ENCODE measurements at regions not wholly inside any gene's neighbourhood (a gene's known extent, or its start where the extent isn't known, plus 50 kb on each side); places are given as distances from the start of the nearest gene placed in this dataset.

GRCh38 chr7:145212050-145212449 is 376.2 kb upstream of the TPK1 start:
- Histone ChIP-seq H3K4me3 (no peak overlapping the region), H3K9me3 (ENCODE audit: control insufficient read depth in 4 of 4, insufficient read depth in 3 of 4, low read length in 3 of 4) (peaks cover 0 to 6% (median under 1%) of the 10 kb centered on the region in 4 donors), H3K27me3 (ENCODE audit: control insufficient read depth in 3 of 3, insufficient read depth in 3 of 3, low read length in 2 of 3) (no peaks in the 10 kb centered on the region), H3K27ac (ENCODE audit: low read depth in 1 of 2, low read length in 1 of 2) (no peak overlapping the region), H3K9ac (ENCODE audit: insufficient read depth in 1 of 2, low read length in 2 of 2) (no peak overlapping the region), H3K36me3 (ENCODE audit: control insufficient read depth in 4 of 4, insufficient read depth in 4 of 4, low read length in 4 of 4) (no peaks in the 10 kb centered on the region), H3K4me1 (ENCODE audit: control insufficient read depth in 5 of 5, insufficient read depth in 5 of 5, low read length in 5 of 5) (peaks cover 0 to 5% (median 0%) of the 10 kb centered on the region in 5 donors)
- 64 to 84% methylated on average over 6 of the region's 6 CpGs for WGBS, 2 donors
- DNase-seq = peak in 2 of 3 donors; percentile 1 to 15
- no peak for TF ChIP-seq CTCF (IDR thresholded peaks at IDR 0.05; ENCODE audit: control extremely low read depth, extremely low read depth)
- no peak for ATAC-seq (ENCODE audit: insufficient read depth, low FRiP score)

GRCh38 chr7:145211211-145211610 is 375.4 kb upstream of the TPK1 start:
- 61 to 77% methylated on average over 2 of the region's 2 CpGs for WGBS, 2 donors
- ATAC-seq (ENCODE audit: insufficient read depth, low FRiP score) (no peak), DNase-seq (no peak)
- Histone ChIP-seq H3K4me1 (ENCODE audit: control insufficient read depth in 5 of 5, insufficient read depth in 5 of 5, low read length in 5 of 5) (peaks cover 0 to 5% (median 0%) of the 10 kb centered on the region in 5 donors), H3K9me3 (ENCODE audit: control insufficient read depth in 4 of 4, insufficient read depth in 3 of 4, low read length in 3 of 4) (peaks cover 0 to 3% (median under 1%) of the 10 kb centered on the region in 4 donors), H3K27ac (ENCODE audit: low read depth in 1 of 2, low read length in 1 of 2) (no peak overlapping the region), H3K36me3 (ENCODE audit: control insufficient read depth in 4 of 4, insufficient read depth in 4 of 4, low read length in 4 of 4) (no peaks in the 10 kb centered on the region), H3K9ac (ENCODE audit: insufficient read depth in 1 of 2, low read length in 2 of 2) (no peak overlapping the region), H3K4me3 (no peak overlapping the region), H3K27me3 (ENCODE audit: control insufficient read depth in 3 of 3, insufficient read depth in 3 of 3, low read length in 2 of 3) (no peaks in the 10 kb centered on the region)
- TF ChIP-seq CTCF (IDR thresholded peaks at IDR 0.05; ENCODE audit: control extremely low read depth, extremely low read depth) = no peak

GRCh38 chr7:145193951-145194350 is 358.1 kb upstream of the TPK1 start:
- Histone ChIP-seq H3K27ac (ENCODE audit: low read depth in 1 of 2, low read length in 1 of 2) (no peak overlapping the region), H3K9me3 (ENCODE audit: control insufficient read depth in 4 of 4, insufficient read depth in 3 of 4, low read length in 3 of 4) (no peaks in the 10 kb centered on the region), H3K4me3 (no peak overlapping the region), H3K27me3 (ENCODE audit: control insufficient read depth in 3 of 3, insufficient read depth in 3 of 3, low read length in 2 of 3) (no peaks in the 10 kb centered on the region), H3K9ac (ENCODE audit: insufficient read depth in 1 of 2, low read length in 2 of 2) (no peak overlapping the region), H3K36me3 (ENCODE audit: control insufficient read depth in 4 of 4, insufficient read depth in 4 of 4, low read length in 4 of 4) (no peaks in the 10 kb centered on the region), H3K4me1 (ENCODE audit: control insufficient read depth in 5 of 5, insufficient read depth in 5 of 5, low read length in 5 of 5) (no peaks in the 10 kb centered on the region)
- TF ChIP-seq CTCF (IDR thresholded peaks at IDR 0.05; ENCODE audit: control extremely low read depth, extremely low read depth) = no peak
- 78 to 91% methylated on average over 4 of the region's 4 CpGs for WGBS, 2 donors
- no peak for DNase-seq
- ATAC-seq (ENCODE audit: insufficient read depth, low FRiP score) = no peak

- H3K27me3 ChIP-seq (ENCODE audit: control insufficient read depth in 3 of 3, insufficient read depth in 3 of 3, low read length in 2 of 3) = no peaks in the 10 kb centered on the region
- no peak for DNase-seq
- TF ChIP-seq CTCF (IDR thresholded peaks at IDR 0.05; ENCODE audit: control extremely low read depth, extremely low read depth) = no peak
- H3K9me3 ChIP-seq (ENCODE audit: control insufficient read depth in 4 of 4, insufficient read depth in 3 of 4, low read length in 3 of 4) = peaks cover 0 to 3% (median 0%) of the 10 kb centered on the region in 4 donors
- WGBS, 2 donors = 76 to 87% methylated on average over 2 of the region's 2 CpGs
- no peaks in the 10 kb centered on the region for H3K36me3 ChIP-seq (ENCODE audit: control insufficient read depth in 4 of 4, insufficient read depth in 4 of 4, low read length in 4 of 4)
- no peaks in the 10 kb centered on the region for H3K4me1 ChIP-seq (ENCODE audit: control insufficient read depth in 5 of 5, insufficient read depth in 5 of 5, low read length in 5 of 5)
- no peak overlapping the region for H3K4me3 ChIP-seq
- no peak overlapping the region for H3K9ac ChIP-seq (ENCODE audit: insufficient read depth in 1 of 2, low read length in 2 of 2)
- H3K27ac ChIP-seq (ENCODE audit: low read depth in 1 of 2, low read length in 1 of 2) = no peak overlapping the region
- ATAC-seq (ENCODE audit: insufficient read depth, low FRiP score) = no peak
Observed at GRCh38 chr7:145184956-145185355, 349.1 kb upstream of the TPK1 start.

Measured in lung (tissue), 11 donors.